Medulla oblongata (tissue), 1 donor: ENCODE measurements at regions not wholly inside any gene's neighbourhood (a gene's known extent, or its start where the extent isn't known, plus 50 kb on each side); places are given as distances from the start of the nearest gene placed in this dataset.
"Not testable (repeated sequence)": the region's sequence is repeated elsewhere in the genome, so short reads cannot be mapped to it uniquely, and the experiment has no call there.

ENCODE experiments used
- DNase-seq: peaks from one replicate; pipeline ENCODE4 v3.0.0-alpha.2; 2015; ENCODE audit errors: extremely low spot score

GRCh38 chr9:87406543-87407166 lies 91.0 kb upstream of the DAPK1 start:
- no peak for DNase-seq

- not testable (repeated sequence) for DNase-seq
Observed at GRCh38 chr9:87410047-87411005, 87.3 kb upstream of the DAPK1 start.

GRCh38 chr9:87420884-87421283 lies 76.8 kb upstream of the DAPK1 start:
- no peak for DNase-seq

DNA sequence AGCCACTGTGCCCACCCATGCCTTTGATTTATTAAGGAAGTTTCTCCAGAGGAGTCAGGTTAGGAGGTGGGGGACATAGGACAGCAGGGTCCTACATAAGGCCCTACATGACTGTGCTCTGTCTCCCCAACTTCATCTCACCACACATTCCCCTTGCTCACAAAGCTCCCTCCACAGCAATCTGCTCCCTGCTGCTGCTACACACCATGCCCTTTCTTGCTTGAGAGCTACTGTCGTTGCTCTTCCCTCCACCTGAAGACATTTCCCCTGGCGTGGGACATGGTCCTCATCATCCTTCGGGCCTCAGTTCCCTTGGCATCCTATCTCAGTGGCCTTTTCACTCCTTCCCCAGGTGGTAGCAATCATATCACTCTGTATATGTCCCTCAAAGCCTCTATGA lies 75.9 kb upstream of the DAPK1 start:
- no peak for DNase-seq

DNA sequence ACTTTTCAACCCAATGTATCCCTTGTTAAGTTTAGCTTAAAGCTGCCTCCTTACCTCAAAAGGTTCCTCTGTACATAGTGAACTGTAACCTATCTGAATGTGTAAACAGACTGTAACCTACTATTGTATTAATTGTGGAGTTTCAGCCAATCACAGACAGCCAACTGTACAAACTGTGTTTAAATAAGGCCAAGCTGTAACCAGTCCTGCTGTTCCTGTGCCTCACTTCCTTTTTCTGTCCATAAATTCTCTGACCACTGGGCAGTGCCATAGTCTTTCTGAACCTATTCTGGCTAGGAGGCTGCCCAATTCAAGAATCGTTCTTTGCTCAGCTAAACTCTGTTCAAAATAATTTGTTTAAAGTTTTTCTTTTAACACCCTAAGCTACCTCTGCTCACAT lies 74.7 kb upstream of the DAPK1 start:
- DNase-seq = no peak

GRCh38 chr9:87423885-87424284 lies 73.8 kb upstream of the DAPK1 start:
- DNase-seq = not testable (repeated sequence)

GRCh38 chr9:87425202-87425601 lies 72.5 kb upstream of the DAPK1 start:
- DNase-seq = no peak

GRCh38 chr9:87427851-87428506 lies 69.7 kb upstream of the DAPK1 start:
- no peak for DNase-seq

DNA sequence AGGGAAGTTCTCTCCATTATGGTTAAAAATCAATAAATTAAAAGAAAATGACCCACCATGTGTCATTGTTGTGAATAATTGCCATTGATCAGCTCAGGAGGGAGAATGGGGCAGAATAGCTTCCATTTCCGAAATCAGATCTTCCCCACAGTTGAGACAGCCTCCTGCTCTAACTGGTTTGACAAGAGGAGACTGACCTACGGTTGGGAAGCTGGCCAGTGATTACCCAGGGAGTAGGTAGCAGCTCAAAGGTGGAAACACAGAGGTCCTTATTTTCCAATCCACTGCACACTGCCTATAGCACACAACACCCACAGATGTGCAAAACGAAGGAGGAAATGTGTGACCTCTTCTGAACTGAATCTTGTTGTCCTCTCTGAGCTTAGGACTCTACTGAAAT lies 69.0 kb upstream of the DAPK1 start:
- DNase-seq = no peak

- no peak for DNase-seq
Observed at GRCh38 chr9:87431837-87432236, 65.8 kb upstream of the DAPK1 start.

DNA sequence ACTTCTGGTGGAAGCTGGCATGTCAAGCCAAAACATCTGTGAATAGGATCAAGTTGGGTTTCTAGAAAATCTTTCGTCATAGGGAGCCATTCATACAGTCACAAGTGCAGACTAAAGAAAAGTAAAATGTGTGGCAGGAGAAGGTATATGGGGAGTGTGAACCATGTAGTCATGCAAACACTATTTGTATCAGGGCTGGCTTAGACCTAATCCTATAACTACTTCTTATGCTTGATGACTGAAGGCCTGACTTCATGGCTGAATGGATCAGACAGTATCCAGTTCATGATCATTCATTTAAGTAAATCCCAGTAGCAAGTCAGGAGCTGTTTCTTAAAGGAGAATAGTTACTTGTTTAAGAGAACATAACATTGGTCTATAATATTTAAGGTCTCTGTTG lies 63.8 kb upstream of the DAPK1 start:
- no peak for DNase-seq

DNA sequence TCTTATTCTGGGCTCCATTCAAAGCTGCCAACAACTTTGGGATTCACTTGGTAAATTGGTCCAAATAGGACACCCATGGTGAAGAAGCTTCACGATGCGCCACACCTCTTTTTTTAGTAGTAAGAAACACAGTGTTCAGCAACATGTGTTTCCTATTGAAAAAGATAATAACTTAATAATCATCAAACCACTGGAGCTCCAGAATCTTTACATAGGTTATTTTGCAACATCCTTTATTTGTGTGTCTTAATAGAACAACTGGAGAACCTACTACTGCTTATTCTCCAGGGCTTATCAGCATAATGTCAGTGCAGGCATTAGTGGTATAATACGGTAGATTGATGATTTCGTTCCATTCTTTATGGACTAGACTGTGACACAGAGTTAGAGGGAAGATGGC lies 63.3 kb upstream of the DAPK1 start:
- no peak for DNase-seq

DNA sequence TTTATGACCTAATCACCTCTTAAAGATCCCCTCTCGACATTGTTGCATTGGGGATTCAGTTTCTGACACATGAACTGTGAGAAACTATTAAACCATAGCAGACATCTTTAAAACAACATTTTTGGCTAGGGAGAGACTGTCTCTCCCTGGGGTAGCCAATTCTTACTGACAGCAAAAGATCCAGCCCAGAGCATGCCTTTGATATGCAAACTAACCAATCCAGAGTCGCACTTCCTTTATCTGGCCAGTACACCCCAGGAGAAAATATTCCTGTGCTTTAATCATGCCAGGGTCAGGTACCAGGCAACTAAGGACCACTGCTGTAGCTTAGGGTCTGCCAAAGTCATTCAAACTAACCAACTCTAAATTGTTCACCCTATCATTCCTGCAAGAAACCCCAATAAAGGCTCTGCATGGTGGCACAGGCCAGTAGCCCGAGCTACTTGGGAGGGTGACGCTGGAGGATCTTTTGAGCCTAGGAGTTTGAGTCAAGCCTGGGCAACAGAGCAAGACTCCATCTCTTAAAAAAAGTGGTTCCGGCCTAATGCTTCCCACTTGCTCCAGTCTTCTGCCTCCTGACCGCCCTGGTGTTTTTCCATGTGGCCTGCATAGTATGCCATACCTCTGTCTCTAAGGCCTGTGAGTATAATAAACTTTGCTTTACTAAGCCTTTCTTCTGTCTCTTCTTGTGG lies 62.3 kb upstream of the DAPK1 start:
- DNase-seq = no peak

- DNase-seq = no peak
Observed at GRCh38 chr9:87436716-87437115, 61.0 kb upstream of the DAPK1 start.

- DNase-seq = no peak
Observed at GRCh38 chr9:87437966-87438365, 59.7 kb upstream of the DAPK1 start.

GRCh38 chr9:87441251-87441650 lies 56.4 kb upstream of the DAPK1 start:
- no peak for DNase-seq

DNA sequence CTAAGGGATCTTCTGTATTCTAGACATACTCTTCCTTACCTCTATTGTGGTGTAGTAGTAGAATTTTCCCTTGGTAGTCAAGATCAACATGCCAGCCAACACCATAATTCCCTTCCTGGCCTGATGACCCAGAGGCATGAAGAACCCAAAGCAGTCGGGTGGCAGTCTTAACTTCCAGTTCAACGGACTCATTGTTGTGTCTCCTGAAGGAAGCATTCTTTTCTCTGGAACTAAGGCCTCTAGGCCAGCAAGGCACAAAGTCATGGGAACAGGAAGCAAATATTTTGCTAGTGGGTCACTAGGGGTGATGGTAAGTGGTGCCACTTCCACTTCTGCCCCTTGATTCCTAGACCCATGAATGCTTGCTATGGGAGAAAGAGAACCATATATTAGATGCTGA lies 55.2 kb upstream of the DAPK1 start:
- DNase-seq = no peak

DNA sequence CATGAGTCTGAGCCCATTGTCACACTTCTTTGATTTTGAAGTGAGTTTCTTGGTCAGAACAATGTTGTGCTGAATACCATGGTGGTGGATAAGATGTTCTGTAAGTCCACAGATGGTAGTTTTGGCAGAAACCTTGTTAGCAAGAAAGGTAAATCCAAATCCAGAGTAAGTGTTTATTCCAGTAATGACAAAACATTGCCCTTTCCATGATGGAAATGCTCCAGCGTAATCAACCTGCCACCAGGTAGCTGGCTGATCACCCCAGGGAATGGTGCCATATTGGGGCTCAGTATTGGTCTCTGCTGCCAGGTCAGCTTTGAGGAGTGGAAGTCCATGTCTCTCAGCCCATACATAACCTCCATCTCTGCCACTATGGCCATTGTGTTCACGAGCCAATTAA lies 54.7 kb upstream of the DAPK1 start:
- DNase-seq = no peak

DNA sequence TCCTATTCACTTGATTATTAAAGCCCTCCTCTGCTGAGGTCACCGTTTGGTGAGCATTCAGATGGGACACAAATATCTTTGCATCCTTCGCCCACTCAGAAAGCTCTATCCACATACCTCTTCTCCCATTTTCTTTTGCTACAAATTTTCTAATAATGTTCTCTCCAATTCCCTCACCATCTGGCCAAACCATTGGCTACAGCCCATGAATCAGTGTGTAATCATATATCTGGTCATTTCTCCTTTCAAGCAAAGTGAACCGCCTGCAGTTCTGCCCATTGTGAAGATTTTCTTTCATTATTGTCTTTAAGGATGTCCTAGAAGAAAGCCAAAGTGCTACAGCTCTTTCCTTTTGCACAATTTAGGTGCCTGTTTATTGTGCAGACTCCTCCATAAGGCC lies 54.2 kb upstream of the DAPK1 start:
- DNase-seq = no peak

DNA sequence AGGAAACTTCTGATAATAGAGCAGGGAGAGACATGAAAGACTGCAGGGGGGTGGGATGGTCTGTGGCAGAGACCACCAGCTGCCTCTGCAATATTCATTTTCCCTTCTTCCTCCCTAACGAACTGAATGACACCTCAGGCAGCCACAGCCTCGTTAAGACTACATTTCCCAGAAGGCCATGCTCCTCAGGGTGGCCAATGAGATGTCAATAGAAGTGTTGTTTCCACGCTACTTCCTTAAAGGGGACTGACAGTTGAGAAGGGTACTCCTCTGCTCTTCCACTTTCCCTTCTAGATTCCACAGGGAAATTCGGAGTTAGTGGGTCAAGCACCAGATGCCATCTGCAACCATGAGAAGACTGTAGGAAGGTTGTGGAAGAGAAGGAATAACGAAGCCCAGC lies 52.0 kb upstream of the DAPK1 start:
- peak; percentile 61 for DNase-seq

GRCh38 chr9:87446527-87446926 lies 51.1 kb upstream of the DAPK1 start:
- no peak for DNase-seq
